HEK293 (cell line): ENCODE measurements at regions not wholly inside any gene's neighbourhood (a gene's known extent, or its start where the extent isn't known, plus 50 kb on each side); places are given as distances from the start of the nearest gene placed in this dataset.

ENCODE experiments used
- AEBP2 ChIP-seq: fragments of 450-650 bp; formaldehyde crosslinking; IDR thresholded peaks from 2 replicates; pipeline ENCODE4 v1.5.1; 2016; ENCODE audit warnings: missing biosample characterization, missing genetic modification characterization, borderline replicate concordance
- CTCF ChIP-seq: fragments of 450-650 bp; formaldehyde crosslinking; IDR thresholded peaks from 2 replicates; pipeline ENCODE4 v1.5.1; 2016; ENCODE audit warnings: missing biosample characterization, missing genetic modification characterization
- FEZF1 ChIP-seq: fragments of 450-650 bp; formaldehyde crosslinking; IDR thresholded peaks from 2 replicates; pipeline ENCODE4 v1.5.1; 2016; ENCODE audit warnings: missing biosample characterization, missing genetic modification characterization
- GLI2 ChIP-seq: fragments of 450-650 bp; formaldehyde crosslinking; IDR thresholded peaks from 2 replicates; pipeline ENCODE4; 2017; ENCODE audit warnings: missing biosample characterization, missing genetic modification characterization, low read depth, borderline replicate concordance
- GLIS1 ChIP-seq: fragments of 450-650 bp; formaldehyde crosslinking; IDR thresholded peaks from 2 replicates; pipeline ENCODE4 v1.5.1; 2016; ENCODE audit warnings: missing biosample characterization, missing genetic modification characterization
- PATZ1 ChIP-seq: fragments of 450-650 bp; formaldehyde crosslinking; IDR thresholded peaks from 2 replicates; pipeline ENCODE4 v1.5.1; 2016; ENCODE audit warnings: missing biosample characterization, missing genetic modification characterization
- PRDM1 ChIP-seq: fragments of 450-650 bp; formaldehyde crosslinking; IDR thresholded peaks from 2 replicates; pipeline ENCODE4; 2016; ENCODE audit warnings: missing biosample characterization, missing genetic modification characterization
- PRDM10 ChIP-seq: fragments of 450-650 bp; formaldehyde crosslinking; IDR thresholded peaks from 2 replicates; pipeline ENCODE4 v1.5.1; 2016; ENCODE audit warnings: missing biosample characterization, missing genetic modification characterization
- REST ChIP-seq: fragments of 450-650 bp; formaldehyde crosslinking; IDR thresholded peaks from 2 replicates; pipeline ENCODE4 v1.5.1; 2016; ENCODE audit warnings: missing biosample characterization, missing genetic modification characterization
- SALL2 ChIP-seq: fragments of 450-650 bp; formaldehyde crosslinking; IDR thresholded peaks from 2 replicates; pipeline ENCODE4 v1.5.0; 2017; ENCODE audit warnings: missing biosample characterization, mild to moderate bottlenecking, missing genetic modification characterization, borderline replicate concordance
- ZBTB17 ChIP-seq: fragments of 450-650 bp; formaldehyde crosslinking; IDR thresholded peaks from 2 replicates; pipeline ENCODE4 v1.5.1; 2016; ENCODE audit warnings: missing biosample characterization, missing genetic modification characterization
- ZBTB6 ChIP-seq: fragments of 450-650 bp; formaldehyde crosslinking; IDR thresholded peaks from 2 replicates; pipeline ENCODE4 v1.5.1; 2017; ENCODE audit warnings: missing biosample characterization, missing genetic modification characterization
- ZNF175 ChIP-seq: fragments of 450-650 bp; formaldehyde crosslinking; IDR thresholded peaks from 2 replicates; pipeline ENCODE4 v1.5.1; 2016; ENCODE audit warnings: missing biosample characterization, missing genetic modification characterization
- ZNF19 ChIP-seq: fragments of 450-650 bp; formaldehyde crosslinking; IDR thresholded peaks from 2 replicates; pipeline ENCODE4; 2016; ENCODE audit warnings: missing biosample characterization, missing genetic modification characterization, low read depth
- ZNF2 ChIP-seq: fragments of 450-650 bp; formaldehyde crosslinking; IDR thresholded peaks from 2 replicates; pipeline ENCODE4 v1.5.1; 2016; ENCODE audit warnings: missing biosample characterization, missing genetic modification characterization
- ZNF211 ChIP-seq: fragments of 450-650 bp; formaldehyde crosslinking; IDR thresholded peaks from 2 replicates; pipeline ENCODE4 v1.5.1; 2016; ENCODE audit warnings: low read depth, missing biosample characterization, missing genetic modification characterization
- ZNF335 ChIP-seq: fragments of 450-650 bp; formaldehyde crosslinking; conservative IDR thresholded peaks from 2 replicates; pipeline ENCODE4 v1.5.1; 2016; ENCODE audit warnings: missing biosample characterization, missing genetic modification characterization
- ZNF398 ChIP-seq: fragments of 450-650 bp; formaldehyde crosslinking; IDR thresholded peaks from 2 replicates; pipeline ENCODE4 v1.5.1; 2017; ENCODE audit warnings: missing biosample characterization, missing genetic modification characterization
- ZNF510 ChIP-seq: fragments of 450-650 bp; formaldehyde crosslinking; IDR thresholded peaks from 2 replicates; pipeline ENCODE4 v1.5.1; 2018; ENCODE audit warnings: mild to moderate bottlenecking, missing genetic modification characterization, missing biosample characterization; ENCODE audit not compliant: insufficient replicate concordance
- ZNF521 ChIP-seq: fragments of 450-650 bp; formaldehyde crosslinking; IDR thresholded peaks from 2 replicates; pipeline ENCODE4 v1.5.1; 2017; ENCODE audit warnings: missing biosample characterization, mild to moderate bottlenecking, missing genetic modification characterization
- ZNF529 ChIP-seq: fragments of 450-650 bp; formaldehyde crosslinking; IDR thresholded peaks from 2 replicates; pipeline ENCODE4 v1.5.1; 2017; ENCODE audit warnings: missing genetic modification characterization, missing biosample characterization; ENCODE audit not compliant: insufficient replicate concordance
- ZNF660 ChIP-seq: fragments of 450-650 bp; IDR thresholded peaks from 2 replicates; pipeline ENCODE4 v1.5.1; 2018; ENCODE audit warnings: missing biosample characterization, mild to moderate bottlenecking, missing genetic modification characterization

GRCh38 chr5:176183321-176184074 is 54.7 kb upstream of the SIMC1 start (continued):
- no peak for TF ChIP-seq CTCF
- no peak for TF ChIP-seq ZNF211 (tag by site-specific recombination)
- peak; percentile 66 for TF ChIP-seq ZBTB17 (tag by site-specific recombination)
- no peak for TF ChIP-seq REST
- TF ChIP-seq PRDM1 (tag by site-specific recombination): no peak
- TF ChIP-seq PRDM10 (tag by site-specific recombination): peak; percentile 65
- TF ChIP-seq AEBP2 (tag by site-specific recombination): no peak
- TF ChIP-seq ZNF398 (tag by site-specific recombination): 0 out of 2 replicates have a peak, but pooled peaks have one; percentile 17
- TF ChIP-seq PATZ1 (tag by site-specific recombination): peak; percentile 30; the same call in 1 of the 2 replicates
- peak; percentile 96 for TF ChIP-seq FEZF1 (tag by site-specific recombination)
- TF ChIP-seq ZNF175 (tag by site-specific recombination): no peak
- no peak for TF ChIP-seq ZNF521 (tag by site-specific recombination)
- TF ChIP-seq GLI2 (tag by site-specific recombination): no peak
- TF ChIP-seq ZNF529 (tag by site-specific recombination): no peak
- peak; percentile 38; the same call in 1 of the 2 replicates for TF ChIP-seq GLIS1 (tag by site-specific recombination)
- TF ChIP-seq ZNF335: peak; percentile 42; the same call in 1 of the 2 replicates
- TF ChIP-seq ZNF19 (tag by site-specific recombination): no peak
- TF ChIP-seq ZBTB6 (tag by site-specific recombination): no peak
- TF ChIP-seq SALL2: no peak
- TF ChIP-seq ZNF510 (tag by site-specific recombination): no peak
- 0 out of 2 replicates have a peak, but pooled peaks have one; percentile 47 for TF ChIP-seq ZNF2 (tag by site-specific recombination)
- no peak for TF ChIP-seq ZNF660 (tag by site-specific recombination)
